Large intestine (tissue), 3 donors: ENCODE measurements at regions not wholly inside any gene's neighbourhood (a gene's known extent, or its start where the extent isn't known, plus 50 kb on each side); places are given as distances from the start of the nearest gene placed in this dataset.
"Not testable (repeated sequence)": the region's sequence is repeated elsewhere in the genome, so short reads cannot be mapped to it uniquely, and the experiment has no call there.

Experiments
- DNase-seq, 2 donors: peaks; one replicate each; pipeline versions ENCODE4 v3.0.0 to v3.0.0-alpha.2; 2013
- H3K27ac ChIP-seq: one replicate; pipeline ENCODE4 v1.5.1; 2013; ENCODE audit warnings: low read length
- H3K27me3 ChIP-seq: 2 replicates; pipeline ENCODE4 v1.6.1; 2013; ENCODE audit warnings: low read length; ENCODE audit not compliant: control insufficient read depth, insufficient read depth
- H3K36me3 ChIP-seq: 2 replicates; pipeline ENCODE4 v1.6.1; 2013; ENCODE audit warnings: low read length; ENCODE audit not compliant: control insufficient read depth, insufficient read depth
- H3K4me1 ChIP-seq: one replicate; pipeline ENCODE4 v1.6.1; 2013; ENCODE audit warnings: low read length; ENCODE audit not compliant: control insufficient read depth, insufficient read depth
- H3K4me3 ChIP-seq: one replicate; pipeline ENCODE4 v1.5.1; 2013; ENCODE audit warnings: low read length
- H3K9me3 ChIP-seq: one replicate; pipeline ENCODE4 v1.6.1; 2013; ENCODE audit warnings: mild to moderate bottlenecking, low read depth, low read length, moderate library complexity; ENCODE audit not compliant: control insufficient read depth
- WGBS: methylation state at CpG from one replicate; pipeline ENCODE4 v1.1.5; 2013; ENCODE audit warnings: low lambda C conversion rate; ENCODE audit not compliant: insufficient coverage; 5-methylcytosine and 5-hydroxymethylcytosine counted together

DNA sequence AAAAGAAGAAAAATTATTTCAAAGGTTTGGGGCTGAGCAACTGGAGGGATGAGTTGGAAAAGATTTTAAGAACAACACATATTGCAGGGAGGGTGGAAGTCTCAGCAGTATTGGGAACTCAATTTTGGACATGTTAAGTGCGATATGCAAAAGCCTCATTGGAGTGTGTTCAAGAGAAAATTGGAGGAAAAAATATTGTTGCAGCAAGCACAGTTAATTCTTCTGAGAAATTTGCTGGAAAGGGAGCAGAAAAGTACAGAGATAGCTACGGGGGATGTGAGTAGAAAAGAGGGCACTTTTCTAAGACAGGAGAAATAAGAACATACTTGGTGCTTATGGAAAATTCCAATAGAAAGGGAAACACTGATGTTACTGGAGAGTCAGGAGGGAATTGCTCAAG is 59.8 kb upstream of the MAGI2 start:
- Histone ChIP-seq H3K4me1 (no peaks in the 10 kb centered on the region), H3K27ac (no peak overlapping the region), H3K9me3 (no peaks in the 10 kb centered on the region), H3K36me3 (no peaks in the 10 kb centered on the region), H3K27me3 (no peaks in the 10 kb centered on the region), H3K4me3 (no peak overlapping the region)
- DNase-seq: no peak
- 92% methylated on average over 1 of the region's 2 CpGs for WGBS

- H3K4me1 ChIP-seq: no peaks in the 10 kb centered on the region
- no peaks in the 10 kb centered on the region for H3K27me3 ChIP-seq
- H3K27ac ChIP-seq: no peak overlapping the region
- no peak for DNase-seq
- H3K36me3 ChIP-seq: no peaks in the 10 kb centered on the region
- H3K4me3 ChIP-seq: no peak overlapping the region
- no peaks in the 10 kb centered on the region for H3K9me3 ChIP-seq
- no CpG with 5 or more reads among the region's 3 CpGs for WGBS
Observed at GRCh38 chr7:79512261-79512660, 58.8 kb upstream of the MAGI2 start.

DNA sequence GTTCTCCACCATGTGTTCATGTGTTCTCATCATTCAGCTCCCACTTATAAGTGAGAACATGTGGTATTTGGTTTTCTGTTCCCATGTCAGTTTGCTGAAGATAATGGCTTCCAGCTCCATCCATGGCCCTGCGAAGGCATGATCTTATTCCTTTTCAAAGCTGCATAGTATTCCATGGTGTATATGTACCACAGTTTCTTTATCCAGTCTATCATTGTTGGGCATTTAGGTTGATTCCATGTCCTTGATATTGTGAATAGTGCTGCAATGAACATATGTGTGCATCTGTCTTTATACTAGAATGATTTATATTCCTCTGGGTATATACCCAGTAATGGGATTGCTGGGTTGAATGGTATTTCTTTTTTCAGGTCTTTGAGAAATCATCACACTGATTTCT is 57.6 kb upstream of the MAGI2 start:
- not testable (repeated sequence) for H3K4me1 ChIP-seq, H3K36me3 ChIP-seq, H3K27me3 ChIP-seq, H3K27ac ChIP-seq, H3K4me3 ChIP-seq, H3K9me3 ChIP-seq, DNase-seq
- no CpG with 5 or more reads among the region's 1 CpG for WGBS

DNA sequence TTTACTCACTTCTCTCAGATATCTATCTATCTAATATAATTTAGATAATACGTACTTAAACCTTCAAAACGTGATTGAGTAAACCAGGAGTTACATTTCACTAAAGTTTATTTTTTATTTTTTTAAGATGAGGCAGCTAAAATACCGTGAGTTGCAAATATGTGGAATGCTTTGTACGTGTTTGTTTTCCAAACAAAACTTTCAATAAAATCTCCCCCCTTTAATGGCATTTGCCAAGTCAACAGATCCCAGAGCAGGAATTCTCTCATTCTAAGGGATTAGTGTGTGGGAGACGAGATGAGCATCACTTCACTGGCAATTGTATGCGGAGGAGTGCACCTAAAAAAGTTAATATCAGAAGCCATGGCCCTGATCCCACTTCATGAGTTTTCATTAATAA is 53.7 kb upstream of the MAGI2 start:
- no peak for DNase-seq

DNA sequence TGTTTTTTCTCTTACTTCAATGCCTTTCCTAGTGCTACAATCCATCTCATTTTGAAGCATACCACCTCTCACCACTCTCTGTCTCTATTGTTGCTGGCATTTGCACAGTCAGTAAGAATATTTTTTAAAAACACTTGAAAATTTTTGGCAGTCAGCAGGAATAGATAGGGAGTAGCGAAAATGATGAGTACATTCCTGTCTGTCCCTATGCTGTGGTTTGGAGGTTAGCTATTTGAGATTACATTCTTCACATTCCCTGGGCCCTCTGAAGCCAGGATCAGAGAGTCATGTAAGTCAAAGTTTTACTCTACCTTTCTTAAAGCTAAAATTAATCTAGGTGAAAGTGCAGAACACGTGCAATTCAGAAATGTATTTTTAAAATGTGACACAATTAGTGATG is 53.0 kb upstream of the MAGI2 start:
- no peaks in the 10 kb centered on the region for H3K9me3 ChIP-seq
- WGBS: 40% methylated on average over 1 of the region's 2 CpGs
- H3K4me3 ChIP-seq: no peak overlapping the region
- H3K4me1 ChIP-seq: no peaks in the 10 kb centered on the region
- no peaks in the 10 kb centered on the region for H3K27me3 ChIP-seq
- no peak for DNase-seq
- H3K27ac ChIP-seq: no peak overlapping the region
- no peaks in the 10 kb centered on the region for H3K36me3 ChIP-seq

More for the DNA sequence above, 53.7 kb upstream of the MAGI2 start:
- Histone ChIP-seq H3K4me3 (no peak overlapping the region), H3K27ac (no peak overlapping the region), H3K27me3 (no peaks in the 10 kb centered on the region), H3K36me3 (no peaks in the 10 kb centered on the region), H3K9me3 (no peaks in the 10 kb centered on the region), H3K4me1 (no peaks in the 10 kb centered on the region)
- 60% methylated on average over 3 of the region's 6 CpGs for WGBS

DNA sequence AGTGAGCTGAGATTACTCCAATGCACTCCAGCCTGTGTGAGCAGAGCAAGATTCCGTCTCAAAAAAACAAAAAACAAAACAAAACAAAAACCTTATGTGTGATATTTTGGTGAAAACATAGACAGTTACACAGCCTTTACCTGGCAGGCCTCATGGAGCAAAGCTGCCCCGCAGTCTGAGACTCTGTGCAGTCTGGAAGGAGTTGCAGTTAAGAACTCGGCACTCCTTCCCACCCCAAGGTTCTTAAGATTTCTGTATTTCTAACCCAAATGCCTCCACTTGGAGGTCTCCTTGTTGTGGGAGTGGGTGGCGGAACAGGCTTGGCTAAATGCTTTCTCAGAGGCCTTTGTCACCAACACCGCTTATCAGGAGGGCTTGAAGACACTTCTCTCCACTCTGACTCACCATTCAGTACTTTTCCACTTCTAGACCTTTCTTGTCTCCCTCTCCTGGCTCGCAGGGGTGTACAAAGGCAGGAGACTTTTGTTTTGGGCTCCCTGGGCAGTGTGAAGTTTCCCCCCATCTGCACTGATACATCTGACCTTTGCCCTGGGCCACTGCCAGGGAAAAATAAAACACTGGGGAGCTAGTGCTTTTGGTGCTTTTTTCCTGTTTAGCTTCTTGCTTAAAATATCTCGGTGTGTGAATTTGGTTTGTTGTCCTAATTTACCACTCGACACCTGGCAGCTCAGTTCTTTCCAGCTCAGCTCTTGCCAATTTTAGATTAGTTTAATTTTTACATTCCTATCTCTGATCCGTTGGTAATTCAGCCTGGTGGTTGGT is 51.3 kb upstream of the MAGI2 start:
- 61% methylated on average over 5 of the region's 9 CpGs for WGBS
- H3K4me1 ChIP-seq: no peaks in the 10 kb centered on the region
- no peaks in the 10 kb centered on the region for H3K27me3 ChIP-seq
- no peaks in the 10 kb centered on the region for H3K36me3 ChIP-seq
- DNase-seq: no peak
- H3K4me3 ChIP-seq: no peak overlapping the region
- H3K27ac ChIP-seq: no peak overlapping the region
- H3K9me3 ChIP-seq: no peaks in the 10 kb centered on the region
